HCT116 (cell line): ENCODE measurements at regions not wholly inside any gene's neighbourhood (a gene's known extent, or its start where the extent isn't known, plus 50 kb on each side); places are given as distances from the start of the nearest gene placed in this dataset.

Source experiments
- CBX3 ChIP-seq: IDR thresholded peaks from 2 replicates; pipeline ENCODE4 v1.6.1; 2012; ENCODE audit warnings: low read depth
- EZH2phosphoT487 ChIP-seq: fragments of 200-600 bp; IDR thresholded peaks from 2 replicates; pipeline ENCODE4 v1.6.1; 2018; ENCODE audit warnings: antibody characterized with exemption, borderline replicate concordance
- FOSL1 ChIP-seq: IDR thresholded peaks from 2 replicates; pipeline ENCODE4 v1.6.1; 2012; ENCODE audit warnings: low read depth
- POLR2A ChIP-seq: IDR thresholded peaks from 2 replicates; pipeline ENCODE4 v1.7.0; 2011; ENCODE audit warnings: borderline replicate concordance; ENCODE audit not compliant: insufficient read depth, insufficient read length; ENCODE audit errors: extremely low read depth
- POLR2AphosphoS5 ChIP-seq: IDR thresholded peaks from 2 replicates; pipeline ENCODE4 v1.6.1; 2011; ENCODE audit warnings: mild to moderate bottlenecking, low read depth, low read length, moderate library complexity
- SIN3A ChIP-seq: IDR thresholded peaks from 2 replicates; pipeline ENCODE4 v1.6.1; 2012; ENCODE audit warnings: low read depth
- SRF ChIP-seq: IDR thresholded peaks from 2 replicates; pipeline ENCODE4 v1.6.1; 2012; ENCODE audit warnings: low read depth
- TCF7L2 ChIP-seq: IDR thresholded peaks from 2 replicates; pipeline ENCODE4 v1.7.0; 2011; ENCODE audit warnings: borderline replicate concordance, inconsistent platforms; ENCODE audit not compliant: insufficient read depth, insufficient read length; ENCODE audit errors: extremely low read depth
- YY1 ChIP-seq: IDR thresholded peaks from 2 replicates; pipeline ENCODE4 v1.6.1; 2011; ENCODE audit warnings: low read length, low read depth, moderate library complexity, mild to moderate bottlenecking; ENCODE audit not compliant: insufficient replicate concordance; ENCODE audit errors: extremely low read depth
- TF ChIP-seq, protein P1 (sequence below): IDR thresholded peaks from 2 replicates; pipeline ENCODE4 v1.6.1; 2012; ENCODE audit warnings: low read depth
- TF ChIP-seq, protein P2 (sequence below): IDR thresholded peaks from 2 replicates; pipeline ENCODE4 v1.6.1; 2011; ENCODE audit warnings: mild to moderate bottlenecking, low read length, moderate library complexity; ENCODE audit not compliant: insufficient replicate concordance; ENCODE audit errors: extremely low read depth
- TF ChIP-seq, protein P3 (sequence below): IDR thresholded peaks from 2 replicates; pipeline ENCODE4 v1.6.1; 2012

DNA sequence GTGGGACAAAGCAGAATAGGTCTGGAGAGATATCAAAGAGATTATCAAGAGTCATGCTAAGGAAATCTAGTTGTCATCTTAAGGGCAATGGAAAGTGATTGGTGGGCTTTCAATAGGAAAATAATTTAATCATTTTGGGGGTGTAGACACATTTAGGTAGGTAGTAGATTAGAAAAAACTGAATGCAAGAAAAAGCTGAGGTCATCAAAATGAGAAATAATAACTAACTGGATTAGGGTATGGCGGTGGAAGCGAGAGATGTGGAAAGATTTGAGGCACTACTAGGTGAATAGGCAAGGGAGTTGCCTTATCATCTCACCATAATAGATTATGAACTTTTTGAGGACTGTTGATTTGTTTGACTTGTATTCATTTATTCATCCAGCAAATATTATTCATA, 393.2 kb upstream of the ZNF608 start (continued):
- TF ChIP-seq, protein P1, sequence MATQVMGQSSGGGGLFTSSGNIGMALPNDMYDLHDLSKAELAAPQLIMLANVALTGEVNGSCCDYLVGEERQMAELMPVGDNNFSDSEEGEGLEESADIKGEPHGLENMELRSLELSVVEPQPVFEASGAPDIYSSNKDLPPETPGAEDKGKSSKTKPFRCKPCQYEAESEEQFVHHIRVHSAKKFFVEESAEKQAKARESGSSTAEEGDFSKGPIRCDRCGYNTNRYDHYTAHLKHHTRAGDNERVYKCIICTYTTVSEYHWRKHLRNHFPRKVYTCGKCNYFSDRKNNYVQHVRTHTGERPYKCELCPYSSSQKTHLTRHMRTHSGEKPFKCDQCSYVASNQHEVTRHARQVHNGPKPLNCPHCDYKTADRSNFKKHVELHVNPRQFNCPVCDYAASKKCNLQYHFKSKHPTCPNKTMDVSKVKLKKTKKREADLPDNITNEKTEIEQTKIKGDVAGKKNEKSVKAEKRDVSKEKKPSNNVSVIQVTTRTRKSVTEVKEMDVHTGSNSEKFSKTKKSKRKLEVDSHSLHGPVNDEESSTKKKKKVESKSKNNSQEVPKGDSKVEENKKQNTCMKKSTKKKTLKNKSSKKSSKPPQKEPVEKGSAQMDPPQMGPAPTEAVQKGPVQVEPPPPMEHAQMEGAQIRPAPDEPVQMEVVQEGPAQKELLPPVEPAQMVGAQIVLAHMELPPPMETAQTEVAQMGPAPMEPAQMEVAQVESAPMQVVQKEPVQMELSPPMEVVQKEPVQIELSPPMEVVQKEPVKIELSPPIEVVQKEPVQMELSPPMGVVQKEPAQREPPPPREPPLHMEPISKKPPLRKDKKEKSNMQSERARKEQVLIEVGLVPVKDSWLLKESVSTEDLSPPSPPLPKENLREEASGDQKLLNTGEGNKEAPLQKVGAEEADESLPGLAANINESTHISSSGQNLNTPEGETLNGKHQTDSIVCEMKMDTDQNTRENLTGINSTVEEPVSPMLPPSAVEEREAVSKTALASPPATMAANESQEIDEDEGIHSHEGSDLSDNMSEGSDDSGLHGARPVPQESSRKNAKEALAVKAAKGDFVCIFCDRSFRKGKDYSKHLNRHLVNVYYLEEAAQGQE, result no peak
- TF ChIP-seq SRF (no peak), FOSL1 (no peak), SIN3A (no peak), POLR2AphosphoS5 (no peak), POLR2A (no peak), EZH2phosphoT487 (no peak), TCF7L2 (no peak), YY1 (no peak), CBX3 (no peak)
- TF ChIP-seq, protein P2, sequence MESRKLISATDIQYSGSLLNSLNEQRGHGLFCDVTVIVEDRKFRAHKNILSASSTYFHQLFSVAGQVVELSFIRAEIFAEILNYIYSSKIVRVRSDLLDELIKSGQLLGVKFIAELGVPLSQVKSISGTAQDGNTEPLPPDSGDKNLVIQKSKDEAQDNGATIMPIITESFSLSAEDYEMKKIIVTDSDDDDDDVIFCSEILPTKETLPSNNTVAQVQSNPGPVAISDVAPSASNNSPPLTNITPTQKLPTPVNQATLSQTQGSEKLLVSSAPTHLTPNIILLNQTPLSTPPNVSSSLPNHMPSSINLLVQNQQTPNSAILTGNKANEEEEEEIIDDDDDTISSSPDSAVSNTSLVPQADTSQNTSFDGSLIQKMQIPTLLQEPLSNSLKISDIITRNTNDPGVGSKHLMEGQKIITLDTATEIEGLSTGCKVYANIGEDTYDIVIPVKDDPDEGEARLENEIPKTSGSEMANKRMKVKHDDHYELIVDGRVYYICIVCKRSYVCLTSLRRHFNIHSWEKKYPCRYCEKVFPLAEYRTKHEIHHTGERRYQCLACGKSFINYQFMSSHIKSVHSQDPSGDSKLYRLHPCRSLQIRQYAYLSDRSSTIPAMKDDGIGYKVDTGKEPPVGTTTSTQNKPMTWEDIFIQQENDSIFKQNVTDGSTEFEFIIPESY, result no peak
- TF ChIP-seq, protein P3, sequence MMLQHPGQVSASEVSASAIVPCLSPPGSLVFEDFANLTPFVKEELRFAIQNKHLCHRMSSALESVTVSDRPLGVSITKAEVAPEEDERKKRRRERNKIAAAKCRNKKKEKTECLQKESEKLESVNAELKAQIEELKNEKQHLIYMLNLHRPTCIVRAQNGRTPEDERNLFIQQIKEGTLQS, result no peak
